NCI-H2196 (cell line): ENCODE measurements at regions not wholly inside any gene's neighbourhood (a gene's known extent, or its start where the extent isn't known, plus 50 kb on each side); places are given as distances from the start of the nearest gene placed in this dataset.

Source experiments
- DNase-seq: peaks from one replicate; lab custom pipeline; 2025; ENCODE audit not compliant: unreplicated experiment; lab: John Stamatoyannopoulos, UW

GRCh38 chr16:6246266-6246665 is 1086.4 kb upstream of the RBFOX1 start:
- no peak for DNase-seq

GRCh38 chr16:6232056-6232455 is 1100.6 kb upstream of the RBFOX1 start:
- DNase-seq, result no peak

- no peak for DNase-seq
Observed at GRCh38 chr16:6231398-6231797, 1101.2 kb upstream of the RBFOX1 start.

GRCh38 chr16:6229186-6229585 is 1103.5 kb upstream of the RBFOX1 start:
- no peak for DNase-seq

GRCh38 chr16:6218855-6219254 is 1113.8 kb upstream of the RBFOX1 start:
- DNase-seq, result no peak

- DNase-seq, result no peak
Observed at GRCh38 chr16:6216836-6217235, 1115.8 kb upstream of the RBFOX1 start.

- no peak for DNase-seq
Observed at GRCh38 chr16:6211644-6212043, 1114.0 kb upstream of the EEF2KMT start.

- no peak for DNase-seq
Observed at GRCh38 chr16:6209355-6209930, 1111.8 kb upstream of the EEF2KMT start.

GRCh38 chr16:6207580-6207979 is 1110.0 kb upstream of the EEF2KMT start:
- DNase-seq, result no peak

GRCh38 chr16:6207124-6207523 is 1109.5 kb upstream of the EEF2KMT start:
- DNase-seq, result no peak

- DNase-seq, result no peak
Observed at GRCh38 chr16:6206080-6206479, 1108.5 kb upstream of the EEF2KMT start.

- no peak for DNase-seq
Observed at GRCh38 chr16:6204945-6205344, 1107.3 kb upstream of the EEF2KMT start.

GRCh38 chr16:6200861-6201260 is 1103.3 kb upstream of the EEF2KMT start:
- DNase-seq, result no peak

- no peak for DNase-seq
Observed at GRCh38 chr16:6200271-6200670, 1102.7 kb upstream of the EEF2KMT start.

GRCh38 chr16:6195966-6196365 is 1098.4 kb upstream of the EEF2KMT start:
- DNase-seq, result no peak

- no peak for DNase-seq
Observed at GRCh38 chr16:6193718-6194117, 1096.1 kb upstream of the EEF2KMT start.

- no peak for DNase-seq
Observed at GRCh38 chr16:6192984-6193383, 1095.4 kb upstream of the EEF2KMT start.

- no peak for DNase-seq
Observed at GRCh38 chr16:6192532-6192931, 1094.9 kb upstream of the EEF2KMT start.

- DNase-seq, result no peak
Observed at GRCh38 chr16:6190776-6191175, 1093.2 kb upstream of the EEF2KMT start.

GRCh38 chr16:6189216-6189615 is 1091.6 kb upstream of the EEF2KMT start:
- DNase-seq, result no peak

GRCh38 chr16:6177616-6178180 is 1080.1 kb upstream of the EEF2KMT start:
- DNase-seq, result no peak

- no peak for DNase-seq
Observed at GRCh38 chr16:6170022-6170421, 1072.4 kb upstream of the EEF2KMT start.

GRCh38 chr16:6165330-6165979 is 1067.9 kb upstream of the EEF2KMT start:
- no peak for DNase-seq
